A673 (cell line): ENCODE measurements at regions not wholly inside any gene's neighbourhood (a gene's known extent, or its start where the extent isn't known, plus 50 kb on each side); places are given as distances from the start of the nearest gene placed in this dataset.

Experiments used
- BruUV-seq: library from RNA; stranded (reverse); fragments of 400-500 nt; replicated peaks from 2 replicates; lab custom pipeline; 2021; lab: Mats Ljungman, UMichigan
- CTCF ChIA-PET: fragments of 300-600 bp; sonication (Branson Sonifier 250); formaldehyde crosslinking; loops from one replicate; lab custom pipeline; 2022; ENCODE audit warnings: antibody characterized with exemption; lab: Charles Lee
- POLR2A ChIA-PET: fragments of 300-600 bp; sonication (Branson Sonifier 250); formaldehyde crosslinking; loops from one replicate; lab custom pipeline; 2022; ENCODE audit warnings: antibody characterized with exemption; ENCODE audit not compliant: low non-redundant PET; lab: Charles Lee
- DNase-seq: peaks from one replicate; pipeline ENCODE4 v3.0.0-alpha.2; 2015; ENCODE audit warnings: low spot score
- H3K27ac ChIP-seq: fragments of 200-600 bp; sonication (generic); 2 replicates; pipeline ENCODE4 v1.5.1; 2016; ENCODE audit warnings: mixed run types, low read depth, mild to moderate bottlenecking, mixed read lengths, antibody characterized with exemption, low read length; ENCODE audit not compliant: poor library complexity, severe bottlenecking
- H3K27me3 ChIP-seq: fragments of 200-600 bp; sonication (generic); replicated peaks from 2 replicates; pipeline ENCODE4 v1.6.1; 2017; ENCODE audit warnings: mixed run types, low read depth, mild to moderate bottlenecking, mixed read lengths, antibody characterized with exemption, low read length; ENCODE audit not compliant: insufficient read depth, poor library complexity
- H3K36me3 ChIP-seq: fragments of 200-600 bp; sonication (generic); 2 replicates; pipeline ENCODE4 v1.6.1; 2016; ENCODE audit warnings: mixed run types, mild to moderate bottlenecking, mixed read lengths, antibody characterized with exemption, low read length; ENCODE audit not compliant: insufficient read depth, poor library complexity, severe bottlenecking
- H3K4me1 ChIP-seq: fragments of 200-600 bp; sonication (generic); 2 replicates; pipeline ENCODE4 v1.6.1; 2017; ENCODE audit warnings: mixed run types, mild to moderate bottlenecking, mixed read lengths, antibody characterized with exemption, low read length; ENCODE audit not compliant: insufficient read depth, poor library complexity, severe bottlenecking
- H3K4me3 ChIP-seq: fragments of 200-600 bp; sonication (generic); 2 replicates; pipeline ENCODE4 v1.5.1; 2016; ENCODE audit warnings: low read depth, mixed run types, mild to moderate bottlenecking, mixed read lengths, low read length; ENCODE audit not compliant: poor library complexity, severe bottlenecking
- H3K9me3 ChIP-seq: fragments of 200-600 bp; sonication (generic); 2 replicates; pipeline ENCODE4 v1.6.1; 2016; ENCODE audit warnings: mixed run types, low read depth, mild to moderate bottlenecking, mixed read lengths, antibody characterized with exemption, low read length; ENCODE audit not compliant: poor library complexity, severe bottlenecking
- EZH2 ChIP-seq: fragments of 200-600 bp; sonication (generic); IDR thresholded peaks from 2 replicates; pipeline ENCODE4 v1.6.1; 2017; ENCODE audit warnings: borderline replicate concordance, low read depth, mild to moderate bottlenecking, mixed read lengths, antibody characterized with exemption, low read length; ENCODE audit not compliant: poor library complexity, severe bottlenecking
- intact Hi-C: fragments of 100-400 bp; cut with micrococcal nuclease; formaldehyde crosslinking; loops from one replicate; pipeline ENCODE4 v1.10.0; 2022; ENCODE audit not compliant: unreplicated experiment
- TF ChIP-seq, protein P1 (sequence below): fragments of 300-800, 200-600 bp; sonication (generic); conservative IDR thresholded peaks from 2 replicates; pipeline ENCODE4 v1.5.1; 2017; ENCODE audit warnings: low read depth, mild to moderate bottlenecking, antibody characterized with exemption, low read length, moderate library complexity, mixed read lengths

DNA sequence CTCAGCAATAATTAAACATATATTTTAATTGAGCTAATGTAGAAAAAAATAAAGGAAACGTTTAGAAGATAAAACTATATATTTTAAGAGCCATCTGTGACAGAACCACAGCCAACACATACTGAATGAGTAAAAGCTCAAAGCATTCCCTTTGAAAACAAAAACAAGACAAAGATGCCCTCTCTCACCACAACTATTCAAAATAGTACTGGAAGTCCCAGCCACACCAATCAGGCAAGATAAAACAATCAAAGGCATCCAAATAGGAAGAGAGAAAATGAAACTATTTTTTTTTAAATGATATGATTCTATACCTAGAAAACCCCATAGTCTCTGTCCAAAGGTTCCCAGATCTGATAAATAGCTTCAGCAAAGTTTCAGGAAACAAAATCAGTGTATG is 262.0 kb downstream of the HTR1A start:
- H3K4me3 ChIP-seq, result no peak overlapping the region
- no peaks in the 10 kb centered on the region for H3K36me3 ChIP-seq
- POLR2A ChIA-PET, result no interaction called here
- intact Hi-C loops, result no loop called here
- DNase-seq, result no peak
- no peak overlapping the region for H3K27ac ChIP-seq
- no TSS peak for BruUV-seq
- CTCF ChIA-PET, result no interaction called here
- no peaks in the 10 kb centered on the region for H3K27me3 ChIP-seq
- no peaks in the 10 kb centered on the region for H3K9me3 ChIP-seq
- H3K4me1 ChIP-seq, result no peaks in the 10 kb centered on the region
- TF ChIP-seq, protein P1, sequence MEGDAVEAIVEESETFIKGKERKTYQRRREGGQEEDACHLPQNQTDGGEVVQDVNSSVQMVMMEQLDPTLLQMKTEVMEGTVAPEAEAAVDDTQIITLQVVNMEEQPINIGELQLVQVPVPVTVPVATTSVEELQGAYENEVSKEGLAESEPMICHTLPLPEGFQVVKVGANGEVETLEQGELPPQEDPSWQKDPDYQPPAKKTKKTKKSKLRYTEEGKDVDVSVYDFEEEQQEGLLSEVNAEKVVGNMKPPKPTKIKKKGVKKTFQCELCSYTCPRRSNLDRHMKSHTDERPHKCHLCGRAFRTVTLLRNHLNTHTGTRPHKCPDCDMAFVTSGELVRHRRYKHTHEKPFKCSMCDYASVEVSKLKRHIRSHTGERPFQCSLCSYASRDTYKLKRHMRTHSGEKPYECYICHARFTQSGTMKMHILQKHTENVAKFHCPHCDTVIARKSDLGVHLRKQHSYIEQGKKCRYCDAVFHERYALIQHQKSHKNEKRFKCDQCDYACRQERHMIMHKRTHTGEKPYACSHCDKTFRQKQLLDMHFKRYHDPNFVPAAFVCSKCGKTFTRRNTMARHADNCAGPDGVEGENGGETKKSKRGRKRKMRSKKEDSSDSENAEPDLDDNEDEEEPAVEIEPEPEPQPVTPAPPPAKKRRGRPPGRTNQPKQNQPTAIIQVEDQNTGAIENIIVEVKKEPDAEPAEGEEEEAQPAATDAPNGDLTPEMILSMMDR, result no peak
- no peak for TF ChIP-seq EZH2

DNA sequence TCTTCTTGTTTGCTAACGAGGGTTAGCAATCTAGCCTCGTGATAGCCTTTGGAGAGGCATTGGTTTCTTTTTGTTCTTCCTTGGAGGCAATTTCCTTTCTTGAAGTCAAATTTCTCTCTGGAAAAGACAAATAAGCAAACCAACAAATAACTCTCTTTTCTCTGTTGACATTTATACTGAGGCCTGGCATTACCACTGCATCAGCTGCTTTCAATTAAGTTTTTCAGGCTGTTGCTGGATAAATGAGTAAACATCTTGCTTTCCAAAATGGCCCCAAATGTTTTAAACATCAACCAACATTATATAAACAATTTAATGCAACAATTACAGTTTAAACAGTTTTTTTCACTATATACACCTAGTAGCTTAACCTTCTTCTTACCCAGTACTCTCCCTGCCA is 264.4 kb downstream of the HTR1A start:
- Histone ChIP-seq H3K27ac (no peak overlapping the region), H3K36me3 (no peaks in the 10 kb centered on the region), H3K4me1 (no peaks in the 10 kb centered on the region), H3K4me3 (no peak overlapping the region), H3K9me3 (no peaks in the 10 kb centered on the region), H3K27me3 (no peaks in the 10 kb centered on the region)
- TF ChIP-seq, protein P1, result no peak
- BruUV-seq, result no TSS peak
- ChIA-PET CTCF (no interaction called here), POLR2A (no interaction called here)
- no peak for DNase-seq
- intact Hi-C loops, result no loop called here

DNA sequence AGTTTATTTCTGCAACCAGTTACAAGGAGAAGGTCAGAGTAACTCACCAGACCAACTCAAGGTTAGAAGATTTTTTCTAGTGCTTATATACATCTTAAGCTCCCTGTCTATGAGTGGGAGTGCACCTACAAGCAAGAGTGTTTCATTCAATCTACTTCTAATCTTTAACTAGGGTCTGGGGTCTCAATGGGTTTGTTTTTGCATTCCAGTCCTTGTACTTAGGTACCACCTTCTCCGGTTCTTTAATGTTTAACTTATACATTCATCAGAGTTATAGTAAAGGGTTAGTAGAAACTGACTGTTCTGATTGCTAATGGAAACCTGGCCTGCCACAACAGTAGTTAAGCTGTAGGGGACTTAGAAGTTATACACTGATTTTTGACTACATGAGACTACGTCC is 271.7 kb downstream of the HTR1A start:
- intact Hi-C loops, result no loop called here
- ChIA-PET CTCF (no interaction called here), POLR2A (no interaction called here)
- no peak for DNase-seq
- H3K4me1 ChIP-seq, result no peaks in the 10 kb centered on the region
- no peak for TF ChIP-seq EZH2
- TF ChIP-seq, protein P1, result no peak
- no peaks in the 10 kb centered on the region for H3K9me3 ChIP-seq
- H3K4me3 ChIP-seq, result no peak overlapping the region
- H3K27me3 ChIP-seq, result no peaks in the 10 kb centered on the region
- no peaks in the 10 kb centered on the region for H3K36me3 ChIP-seq
- BruUV-seq, result no TSS peak
- H3K27ac ChIP-seq, result no peak overlapping the region
